CD14-positive monocyte (primary cell): ENCODE measurements at regions not wholly inside any gene's neighbourhood (a gene's known extent, or its start where the extent isn't known, plus 50 kb on each side); places are given as distances from the start of the nearest gene placed in this dataset.

Source experiments
- DNase-seq, 3 donors: peaks; one replicate each; pipeline ENCODE4 v3.0.0-alpha.2; 2011 to 2022
- H2AFZ ChIP-seq: 2 replicates; pipeline ENCODE4 v1.6.0; 2012; ENCODE audit warnings: mild to moderate bottlenecking, low read depth, low read length, inconsistent platforms; ENCODE audit not compliant: insufficient read depth, poor library complexity, severe bottlenecking
- H3K27ac ChIP-seq, 2 donors: 1 replicate in 1 of 2; 2 replicates in 1 of 2; pipeline ENCODE4 v1.5.1; 2012 to 2013; ENCODE audit warnings: low read length in 2 of 2, control low read depth in 1 of 2, inconsistent platforms in 1 of 2, low read depth in 1 of 2, mild to moderate bottlenecking in 1 of 2
- H3K27me3 ChIP-seq, 2 donors: one replicate each; pipeline versions ENCODE4 v1.6.0 to v1.6.1; 2011 to 2013; ENCODE audit warnings: low read length in 2 of 2; ENCODE audit not compliant: control insufficient read depth in 2 of 2, insufficient read depth in 2 of 2
- H3K36me3 ChIP-seq, 2 donors: replicated peaks in 1 of 2; 1 replicate in 1 of 2; 2 replicates in 1 of 2; pipeline versions ENCODE4 v1.5.1 to v1.6.1; 2012 to 2013; ENCODE audit warnings: low read length in 2 of 2, control low read depth in 1 of 2, inconsistent platforms in 1 of 2, mild to moderate bottlenecking in 1 of 2; ENCODE audit not compliant: insufficient read depth in 2 of 2, control insufficient read depth in 1 of 2
- H3K4me1 ChIP-seq, 2 donors: 1 replicate in 1 of 2; 2 replicates in 1 of 2; pipeline versions ENCODE4 v1.5.1 to v1.6.1; 2012 to 2013; ENCODE audit warnings: low read length in 2 of 2, control low read depth in 1 of 2, inconsistent platforms in 1 of 2, mild to moderate bottlenecking in 1 of 2, moderate library complexity in 1 of 2; ENCODE audit not compliant: insufficient read depth in 2 of 2, control insufficient read depth in 1 of 2
- H3K4me2 ChIP-seq: replicated peaks from 2 replicates; pipeline ENCODE3; 2012; ENCODE audit warnings: low read length, moderate library complexity, mild to moderate bottlenecking; ENCODE audit not compliant: poor library complexity, severe bottlenecking; ENCODE audit errors: extremely low read depth
- H3K4me3 ChIP-seq, 3 experiments: fragments of 200-600 bp in 1 of 3; sonication (generic) in 1 of 3; replicated peaks in 1 of 3; 1 replicate in 2 of 3; 2 replicates in 1 of 3; pipeline ENCODE4 v1.5.1; 2011 to 2013; ENCODE audit warnings: low read length in 3 of 3, mild to moderate bottlenecking in 3 of 3, control low read depth in 2 of 3, low read depth in 2 of 3, inconsistent platforms in 1 of 3, moderate library complexity in 1 of 3
- H3K79me2 ChIP-seq: 2 replicates; pipeline ENCODE4 v1.6.0; 2012; ENCODE audit warnings: mild to moderate bottlenecking, control low read depth, inconsistent platforms, low read length, moderate library complexity; ENCODE audit not compliant: insufficient read depth
- H3K9ac ChIP-seq: 2 replicates; pipeline ENCODE4 v1.6.0; 2017; ENCODE audit warnings: low read length, mild to moderate bottlenecking; ENCODE audit not compliant: insufficient read depth, poor library complexity, severe bottlenecking
- H3K9me3 ChIP-seq, 2 donors: replicated peaks in 1 of 2; 1 replicate in 1 of 2; 2 replicates in 1 of 2; pipeline versions ENCODE4 v1.5.1 to v1.6.1; 2012 to 2013; ENCODE audit warnings: low read length in 2 of 2, control low read depth in 1 of 2; ENCODE audit not compliant: control insufficient read depth in 1 of 2, insufficient read depth in 1 of 2
- H4K20me1 ChIP-seq: 2 replicates; pipeline ENCODE4 v1.6.0; 2012; ENCODE audit warnings: mild to moderate bottlenecking, low read length, control low read depth, moderate library complexity; ENCODE audit not compliant: insufficient read depth
- H3K27ac Mint-ChIP-seq, 7 donors: one replicate each; pipeline ENCODE4 v1.8.0; 2020; ENCODE audit warnings: mild to moderate bottlenecking in 7 of 7, mixed read lengths in 7 of 7, moderate library complexity in 6 of 7, inconsistent platforms in 2 of 7
- H3K27me3 Mint-ChIP-seq, 3 donors: one replicate each; pipeline ENCODE4 v1.8.0; 2021 to 2022; ENCODE audit warnings: low read depth in 3 of 3, mild to moderate bottlenecking in 3 of 3, mixed read lengths in 3 of 3, moderate library complexity in 3 of 3, inconsistent platforms in 1 of 3
- H3K36me3 Mint-ChIP-seq, 2 donors: one replicate each; pipeline ENCODE4 v1.8.0; 2020; ENCODE audit warnings: mixed read lengths in 2 of 2, inconsistent platforms in 1 of 2, mild to moderate bottlenecking in 1 of 2
- H3K4me1 Mint-ChIP-seq: one replicate; pipeline ENCODE4 v1.8.0; 2020; ENCODE audit warnings: mild to moderate bottlenecking, mixed read lengths
- H3K4me3 Mint-ChIP-seq, 2 donors: one replicate each; pipeline ENCODE4 v1.8.0; 2020; ENCODE audit warnings: mild to moderate bottlenecking in 2 of 2, mixed read lengths in 2 of 2, moderate library complexity in 1 of 2
- H3K9me3 Mint-ChIP-seq, 7 donors: one replicate each; pipeline ENCODE4 v1.8.0; 2020 to 2022; ENCODE audit warnings: mixed read lengths in 7 of 7, mild to moderate bottlenecking in 6 of 7, moderate library complexity in 6 of 7, inconsistent platforms in 2 of 7
- CTCF ChIP-seq: fragments of 200-600 bp; IDR thresholded peaks from one replicate; pipeline ENCODE4 v1.8.0; 2022; ENCODE audit warnings: antibody characterized with exemption, mild to moderate bottlenecking
- WGBS: methylation state at CpG from one replicate; pipeline ENCODE4 v1.1.5; 2013; ENCODE audit warnings: missing lambda C conversion rate; ENCODE audit not compliant: insufficient coverage; 5-methylcytosine and 5-hydroxymethylcytosine counted together
- intact Hi-C, 2 donors: fragments of 100-400 bp; cut with micrococcal nuclease; formaldehyde crosslinking; loops; one replicate each; pipeline versions ENCODE4 v1.15.0 to v1.15.1; 2023

DNA sequence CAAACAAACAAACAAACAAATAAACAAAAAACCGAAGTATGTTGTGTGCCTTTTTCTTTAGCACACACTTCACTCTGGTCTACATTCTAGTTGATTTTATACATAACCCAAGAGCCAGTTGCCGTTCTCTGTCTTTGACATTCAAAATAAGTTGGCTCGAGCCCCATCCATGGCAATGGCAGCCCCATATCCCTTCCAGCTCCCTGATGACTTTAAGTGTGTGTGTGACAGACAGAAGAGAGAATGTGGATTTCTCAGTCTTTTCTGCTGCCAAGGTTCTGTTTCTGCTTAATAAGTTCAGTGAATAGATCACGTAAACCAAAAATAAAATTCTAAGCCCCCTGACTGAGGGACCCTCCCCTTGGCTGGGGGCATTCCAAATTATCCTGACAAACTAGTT, 100.6 kb upstream of the TENM4 start:
- peaks cover 0 to 5% (median under 1%) of the 10 kb centered on the region in 3 donors for H3K27me3 Mint-ChIP-seq
- no peaks in the 10 kb centered on the region for H3K36me3 Mint-ChIP-seq
- H3K36me3 ChIP-seq: no peaks in the 10 kb centered on the region
- H4K20me1 ChIP-seq: no peaks in the 10 kb centered on the region
- no peak for TF ChIP-seq CTCF
- no peaks in the 10 kb centered on the region for H3K79me2 ChIP-seq
- peaks cover 0 to 4% (median 0%) of the 10 kb centered on the region in 7 donors for H3K9me3 Mint-ChIP-seq
- no peak overlapping the region for H2AFZ ChIP-seq
- WGBS: 83% methylated on average over 1 of the region's 4 CpGs
- H3K4me3 ChIP-seq: no peak overlapping the region
- H3K4me2 ChIP-seq: no peak overlapping the region
- no peaks in the 10 kb centered on the region for H3K4me1 ChIP-seq
- DNase-seq: no peak
- no peak overlapping the region for H3K27ac Mint-ChIP-seq
- no peaks in the 10 kb centered on the region for H3K27me3 ChIP-seq
- no peak overlapping the region for H3K27ac ChIP-seq
- intact Hi-C loops: no loop called here
- no peak overlapping the region for H3K4me3 Mint-ChIP-seq
- no peaks in the 10 kb centered on the region for H3K9me3 ChIP-seq
- H3K4me1 Mint-ChIP-seq: no peaks in the 10 kb centered on the region
- H3K9ac ChIP-seq: no peak overlapping the region

GRCh38 chr11:79538775-79539174, 97.9 kb upstream of the TENM4 start:
- Mint-ChIP-seq H3K9me3 (peaks cover 0 to 6% (median 0%) of the 10 kb centered on the region in 7 donors), H3K27me3 (peaks cover 0 to 5% (median 1%) of the 10 kb centered on the region in 3 donors), H3K36me3 (no peaks in the 10 kb centered on the region), H3K27ac (no peak overlapping the region), H3K4me3 (no peak overlapping the region), H3K4me1 (no peaks in the 10 kb centered on the region)
- no peaks in the 10 kb centered on the region for H3K27me3 ChIP-seq
- H3K27ac ChIP-seq: no peak overlapping the region
- intact Hi-C loops: no loop called here
- no peak for DNase-seq
- no peak overlapping the region for H3K4me2 ChIP-seq
- H3K79me2 ChIP-seq: no peaks in the 10 kb centered on the region
- no peak overlapping the region for H3K9ac ChIP-seq
- 81% methylated on average over 3 of the region's 3 CpGs for WGBS
- H3K4me1 ChIP-seq: no peaks in the 10 kb centered on the region
- no peaks in the 10 kb centered on the region for H3K36me3 ChIP-seq
- H3K9me3 ChIP-seq: no peaks in the 10 kb centered on the region
- H3K4me3 ChIP-seq: no peak overlapping the region
- H2AFZ ChIP-seq: no peak overlapping the region
- no peaks in the 10 kb centered on the region for H4K20me1 ChIP-seq
- TF ChIP-seq CTCF: no peak
